GM12878 (cell line): ENCODE measurements at regions not wholly inside any gene's neighbourhood (a gene's known extent, or its start where the extent isn't known, plus 50 kb on each side); places are given as distances from the start of the nearest gene placed in this dataset.

Source experiments
- ATAC-seq: fragments of 200-7000 bp; cut with Tn5 transposase; 3 replicates; pipeline ENCODE4 v1.9.1; 2020; ENCODE audit warnings: mild to moderate bottlenecking, moderate library complexity
- BruUV-seq: library from RNA; stranded (reverse); fragments of 400-500 nt; replicated peaks from 2 replicates; lab custom pipeline; 2021; lab: Mats Ljungman, UMichigan
- CTCF ChIA-PET: fragments of 300-600 bp; sonication (Branson Sonifier 250); formaldehyde crosslinking; extraction: SDS; loops from one replicate; lab custom pipeline; 2021; ENCODE audit warnings: inconsistent platforms; lab: Yijun Ruan, JAX
- POLR2A ChIA-PET: fragments of 350-600 bp; formaldehyde crosslinking; extraction: SDS; loops from one replicate; lab custom pipeline; 2021; ENCODE audit warnings: inconsistent platforms; lab: Charles Lee
- RAD21 ChIA-PET: fragments of 300-600 bp; sonication (Branson Sonifier 250); formaldehyde crosslinking; loops from one replicate; lab custom pipeline; 2023; ENCODE audit warnings: antibody characterized with exemption; ENCODE audit not compliant: unreplicated experiment; lab: Charles Lee
- SMC1A ChIA-PET: fragments of 300-600 bp; sonication (Branson Sonifier 250); formaldehyde crosslinking; loops from one replicate; lab custom pipeline; 2023; ENCODE audit not compliant: unreplicated experiment, uncharacterized antibody; lab: Charles Lee
- DNase-seq: peaks from one replicate; pipeline ENCODE4 v3.0.0-alpha.2; 2011; ENCODE audit warnings: low read depth, low spot score
- FAIRE-seq: peaks from 3 replicates; lab custom pipeline; 2011; peaks lifted over from hg19 to GRCh38; lab: Jason Lieb, UNC
- H2AFZ ChIP-seq: 2 replicates; pipeline ENCODE4 v1.6.0; 2011; ENCODE audit warnings: low read depth, low read length, control low read depth; ENCODE audit not compliant: control insufficient read depth
- H3K27ac ChIP-seq: 2 replicates; pipeline ENCODE4 v1.5.1; 2011; ENCODE audit warnings: control low read depth; ENCODE audit not compliant: control insufficient read depth, insufficient read depth
- H3K27me3 ChIP-seq, 2 experiments: replicated peaks in 1 of 2; 2 replicates each; pipeline versions ENCODE4 v1.6.0 to v1.6.1; 2011; ENCODE audit warnings: low read length in 1 of 2; ENCODE audit not compliant: control insufficient read depth in 2 of 2, insufficient read depth in 2 of 2
- H3K36me3 ChIP-seq, 2 experiments: 2 replicates each; pipeline ENCODE4 v1.5.1; 2011; ENCODE audit warnings: low read length in 1 of 2; ENCODE audit not compliant: control insufficient read depth in 2 of 2, insufficient read depth in 2 of 2
- H3K4me1 ChIP-seq: 2 replicates; pipeline ENCODE4 v1.6.1; 2011; ENCODE audit warnings: mild to moderate bottlenecking, low read length, moderate library complexity, mixed read lengths; ENCODE audit not compliant: control insufficient read depth, insufficient read depth
- H3K4me2 ChIP-seq: 2 replicates; pipeline ENCODE4 v1.6.0; 2011; ENCODE audit warnings: control low read depth; ENCODE audit not compliant: control insufficient read depth, insufficient read depth
- H3K4me3 ChIP-seq: fragments of 200-600 bp; sonication (generic); 2 replicates; pipeline ENCODE4 v1.5.1; 2016
- H3K79me2 ChIP-seq: 2 replicates; pipeline ENCODE4 v1.6.0; 2011; ENCODE audit warnings: low read length; ENCODE audit not compliant: control insufficient read depth, insufficient read depth
- H3K9ac ChIP-seq: 2 replicates; pipeline ENCODE4 v1.8.0; 2011; ENCODE audit warnings: low read length, control low read depth, mixed read lengths; ENCODE audit not compliant: control insufficient read depth, insufficient read depth
- H3K9me3 ChIP-seq: replicated peaks from 3 replicates; pipeline ENCODE4 v1.5.1; 2011; ENCODE audit warnings: mild to moderate bottlenecking, low read length; ENCODE audit not compliant: control insufficient read depth, insufficient read depth
- H4K20me1 ChIP-seq: 2 replicates; pipeline ENCODE4 v1.6.0; 2011; ENCODE audit not compliant: control insufficient read depth, insufficient read depth
- HSF1 ChIP-seq: fragments of 150-350 bp; IDR thresholded peaks from 2 replicates; pipeline ENCODE4 v1.6.1; 2014; ENCODE audit warnings: mild to moderate bottlenecking, low read depth, low read length
- IKZF2 ChIP-seq, 2 experiments: fragments of 450-650 bp; IDR thresholded peaks; 2 replicates each; pipeline ENCODE4 v1.6.1; 2017; ENCODE audit warnings: mild to moderate bottlenecking in 2 of 2, moderate library complexity in 2 of 2
- JUND ChIP-seq: IDR thresholded peaks from 2 replicates; pipeline ENCODE4 v1.6.1; 2012; ENCODE audit warnings: low read depth, mild to moderate bottlenecking, low read length, improper control_type of control experiment, moderate library complexity
- NR2F1 ChIP-seq: fragments of 450-650 bp; conservative IDR thresholded peaks from 2 replicates; pipeline ENCODE4 v1.6.1; 2017; ENCODE audit warnings: mild to moderate bottlenecking
- PKNOX1 ChIP-seq: fragments of 450-650 bp; IDR thresholded peaks from 2 replicates; pipeline ENCODE4 v1.6.1; 2016; ENCODE audit warnings: mild to moderate bottlenecking
- SMC3 ChIP-seq: IDR thresholded peaks from 2 replicates; pipeline ENCODE4 v1.6.1; 2011; ENCODE audit warnings: low read length, improper control_type of control experiment, borderline replicate concordance
- WGBS: methylation state at CpG from one replicate; pipeline ENCODE4 v1.1.6; 2016; ENCODE audit warnings: low lambda C conversion rate; ENCODE audit not compliant: insufficient replicate concordance, insufficient coverage; ENCODE audit errors: missing lambda C conversion rate; 5-methylcytosine and 5-hydroxymethylcytosine counted together
- in situ Hi-C: fragments of 300-500 bp; cut with MboI; formaldehyde crosslinking; loops from 9 replicates; pipeline ENCODE4 v1.14.3; 2018; ENCODE audit warnings: mixed read lengths
- intact Hi-C: fragments of 100-400 bp; cut with micrococcal nuclease; formaldehyde crosslinking; loops from one replicate; pipeline ENCODE4 v1.14.2; 2022; ENCODE audit not compliant: unreplicated experiment

DNA sequence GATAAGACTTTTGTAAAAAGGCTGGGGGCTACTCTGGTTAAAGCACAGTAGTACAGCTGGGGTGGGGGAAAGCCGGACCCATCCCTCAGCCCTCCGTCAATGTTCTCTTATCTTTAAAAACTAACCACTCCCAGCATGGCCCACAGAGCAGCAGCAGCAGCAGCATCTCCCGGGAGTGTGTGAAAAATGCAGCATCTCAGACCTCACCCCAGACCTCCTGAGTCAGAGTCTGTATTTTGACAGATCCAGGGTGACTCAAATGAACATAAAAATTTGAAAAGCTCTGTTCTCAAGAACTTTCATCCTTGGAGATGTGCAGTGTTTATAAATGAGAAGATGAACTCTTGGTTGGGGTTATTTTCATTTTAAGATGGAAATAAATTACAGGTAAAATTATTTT lies 277.7 kb upstream of the ECI2 start:
- Histone ChIP-seq H3K79me2 (no peaks in the 10 kb centered on the region), H4K20me1 (no peaks in the 10 kb centered on the region), H3K27ac (no peak overlapping the region), H3K27me3 (no peaks in the 10 kb centered on the region), H2AFZ (no peak overlapping the region), H3K4me3 (no peak overlapping the region), H3K4me1 (no peaks in the 10 kb centered on the region), H3K4me2 (no peak overlapping the region), H3K9me3 (no peaks in the 10 kb centered on the region; the same call in 2 of the 3 replicates), H3K9ac (no peak overlapping the region), H3K36me3 (no peaks in the 10 kb centered on the region)
- no peak for ATAC-seq
- ChIA-PET SMC1A (no interaction called here), CTCF (no interaction called here), RAD21 (no interaction called here), POLR2A (no interaction called here)
- BruUV-seq = no TSS peak
- no peak for FAIRE-seq
- no peak for TF ChIP-seq JUND
- TF ChIP-seq SMC3 = no peak
- no peak for TF ChIP-seq IKZF2 (IDR thresholded peaks at IDR 0.05)
- TF ChIP-seq PKNOX1 = no peak
- TF ChIP-seq NR2F1 = no peak
- no peak for TF ChIP-seq HSF1
- DNase-seq = no peak
- WGBS = 58% methylated on average over 3 of the region's 3 CpGs
- in situ Hi-C loops (no loop called here), intact Hi-C loops (no loop called here)
